ENCODE measurements at regions not wholly inside any gene's neighbourhood (a gene's known extent, or its start where the extent isn't known, plus 50 kb on each side); places are given as distances from the start of the nearest gene placed in this dataset.

- TF ChIP-seq CTCF (IDR thresholded peaks at IDR 0.05) (no peak), POLR2AphosphoS5 (IDR thresholded peaks at IDR 0.05; ENCODE audit: low read depth, low read length) (no peak), REST (IDR thresholded peaks at IDR 0.05; ENCODE audit: insufficient read depth in 1 of 2, low read depth in 2 of 2, low read length in 1 of 2) (no peak)
Observed at GRCh38 chr2:12044857-12045256, 298.4 kb downstream of the LPIN1 start.

Measured in Panc1 (cell line).